VCaP (cell line): ENCODE measurements at regions not wholly inside any gene's neighbourhood (a gene's known extent, or its start where the extent isn't known, plus 50 kb on each side); places are given as distances from the start of the nearest gene placed in this dataset.

Experiments used
- H3K27ac ChIP-seq: fragments of 450-650 bp; 2 replicates; pipeline ENCODE4 v1.5.1; 2017
- CTCF ChIP-seq: fragments of 450-650 bp; conservative IDR thresholded peaks from 2 replicates; pipeline ENCODE4 v1.5.1; 2017; ENCODE audit warnings: mild to moderate bottlenecking, moderate library complexity

- no peak for TF ChIP-seq CTCF
- peak overlapping the region; percentile 21; the same call in 1 of the 2 replicates for H3K27ac ChIP-seq
Measured at GRCh38 chr5:141771031-141771430, 89.0 kb upstream of the ARAP3 start.

- TF ChIP-seq CTCF, result no peak
- H3K27ac ChIP-seq, result peak overlapping the region; percentile 21; the same call in 1 of the 2 replicates
Measured at GRCh38 chr5:141769671-141770070, 87.6 kb upstream of the ARAP3 start.

- H3K27ac ChIP-seq, result no peak overlapping the region
- TF ChIP-seq CTCF, result no peak
Measured at GRCh38 chr5:141767671-141768070, 85.6 kb upstream of the ARAP3 start.

GRCh38 chr5:141765896-141766551 is 84.0 kb upstream of the ARAP3 start:
- H3K27ac ChIP-seq, result no peak overlapping the region
- no peak for TF ChIP-seq CTCF

- TF ChIP-seq CTCF, result no peak
Measured at GRCh38 chr5:141763541-141763940, 81.5 kb upstream of the ARAP3 start.

GRCh38 chr5:141762790-141763368 is 80.8 kb upstream of the ARAP3 start:
- no peak overlapping the region for H3K27ac ChIP-seq
- no peak for TF ChIP-seq CTCF

More at GRCh38 chr5:141763541-141763940, 81.5 kb upstream of the ARAP3 start:
- H3K27ac ChIP-seq, result no peak overlapping the region

GRCh38 chr5:141762316-141762715 is 80.3 kb upstream of the ARAP3 start:
- H3K27ac ChIP-seq, result no peak overlapping the region
- no peak for TF ChIP-seq CTCF
